ENCODE measurements at regions not wholly inside any gene's neighbourhood (a gene's known extent, or its start where the extent isn't known, plus 50 kb on each side); places are given as distances from the start of the nearest gene placed in this dataset.

GRCh38 chr12:67018105-67018504, 251.1 kb upstream of the CAND1 start:
- TF ChIP-seq POLR2AphosphoS5 (IDR thresholded peaks at IDR 0.05; ENCODE audit: low read depth, low read length): no peak
- no peak for TF ChIP-seq REST (IDR thresholded peaks at IDR 0.05; ENCODE audit: insufficient read depth in 1 of 2, low read depth in 2 of 2, low read length in 1 of 2)
- TF ChIP-seq CTCF (IDR thresholded peaks at IDR 0.05): peak; percentile 11; the same call in 1 of the 2 replicates
- no peak for TF ChIP-seq TCF7L2 (IDR thresholded peaks at IDR 0.05; ENCODE audit: low read depth, low read length)

Data from Panc1 (cell line).